ENCODE measurements at regions not wholly inside any gene's neighbourhood (a gene's known extent, or its start where the extent isn't known, plus 50 kb on each side); places are given as distances from the start of the nearest gene placed in this dataset.

DNA sequence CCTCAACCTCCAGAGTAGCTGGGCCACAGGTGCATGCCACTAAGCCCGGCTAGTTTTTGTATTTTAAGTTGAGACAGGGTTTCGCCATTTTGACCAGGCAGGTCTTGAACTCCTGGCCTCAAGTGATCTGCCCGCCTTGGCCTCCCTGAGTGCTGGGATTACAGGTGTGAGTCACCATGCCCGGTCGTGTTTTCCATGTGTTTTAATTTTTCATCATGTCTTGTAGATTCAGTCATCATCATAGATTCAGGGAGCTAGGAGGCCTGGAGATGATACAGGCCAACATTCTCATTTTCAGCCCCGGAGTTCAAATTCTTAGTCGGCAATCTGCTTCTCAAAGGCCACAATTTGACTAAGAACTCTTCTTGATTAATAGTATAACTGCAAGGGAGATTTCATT lies 73.5 kb upstream of the GRAMD1B start:
- H3K36me3 ChIP-seq: no peaks in the 10 kb centered on the region
- DNase-seq: no peak

DNA sequence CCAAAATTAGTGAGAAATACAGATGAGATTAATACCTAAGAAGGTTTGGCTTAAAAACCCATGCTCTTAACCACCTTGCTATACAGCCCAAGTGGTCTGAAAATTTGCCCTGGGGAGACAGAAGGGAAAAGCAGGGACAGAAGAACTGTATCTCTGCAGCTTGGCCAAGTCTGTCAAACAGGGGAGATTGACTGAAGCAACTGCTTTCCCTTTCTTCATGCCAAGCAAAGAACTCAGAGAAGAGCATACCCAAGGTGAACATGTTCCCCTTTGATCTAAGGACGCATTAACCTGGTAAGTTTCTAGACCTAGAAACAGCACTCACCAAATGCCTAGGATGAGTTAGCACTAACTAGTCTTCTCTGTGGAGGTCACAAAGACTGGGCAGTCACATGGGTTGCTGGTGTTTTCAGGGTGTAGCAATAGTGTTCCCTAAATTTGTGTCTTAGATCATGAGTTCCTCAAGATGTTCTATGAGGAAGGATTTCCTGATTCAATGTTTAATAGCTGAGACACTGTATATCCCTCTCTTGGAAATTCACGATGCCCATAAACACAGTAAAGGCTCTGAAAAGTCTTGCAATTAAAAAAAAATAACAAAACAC lies 75.6 kb upstream of the GRAMD1B start:
- 78 to 91% (median 84%) methylated on average over 2 of the region's 2 CpGs for WGBS, 5 donors
- DNase-seq: no peak
- H3K4me1 ChIP-seq: peaks cover 0 to 17% (median 10%) of the 10 kb centered on the region in 4 donors
- H3K9me3 ChIP-seq: no peaks in the 10 kb centered on the region
- peaks cover 0 to 52% (median 30%) of the 10 kb centered on the region in 3 donors for H3K27me3 ChIP-seq
- intact Hi-C loops (cut with DNase I; ENCODE audit: low total_unique reads): no loop called here
- no peak overlapping the region for H3K4me3 ChIP-seq
- TF ChIP-seq, protein P1, sequence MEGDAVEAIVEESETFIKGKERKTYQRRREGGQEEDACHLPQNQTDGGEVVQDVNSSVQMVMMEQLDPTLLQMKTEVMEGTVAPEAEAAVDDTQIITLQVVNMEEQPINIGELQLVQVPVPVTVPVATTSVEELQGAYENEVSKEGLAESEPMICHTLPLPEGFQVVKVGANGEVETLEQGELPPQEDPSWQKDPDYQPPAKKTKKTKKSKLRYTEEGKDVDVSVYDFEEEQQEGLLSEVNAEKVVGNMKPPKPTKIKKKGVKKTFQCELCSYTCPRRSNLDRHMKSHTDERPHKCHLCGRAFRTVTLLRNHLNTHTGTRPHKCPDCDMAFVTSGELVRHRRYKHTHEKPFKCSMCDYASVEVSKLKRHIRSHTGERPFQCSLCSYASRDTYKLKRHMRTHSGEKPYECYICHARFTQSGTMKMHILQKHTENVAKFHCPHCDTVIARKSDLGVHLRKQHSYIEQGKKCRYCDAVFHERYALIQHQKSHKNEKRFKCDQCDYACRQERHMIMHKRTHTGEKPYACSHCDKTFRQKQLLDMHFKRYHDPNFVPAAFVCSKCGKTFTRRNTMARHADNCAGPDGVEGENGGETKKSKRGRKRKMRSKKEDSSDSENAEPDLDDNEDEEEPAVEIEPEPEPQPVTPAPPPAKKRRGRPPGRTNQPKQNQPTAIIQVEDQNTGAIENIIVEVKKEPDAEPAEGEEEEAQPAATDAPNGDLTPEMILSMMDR (IDR thresholded peaks at IDR 0.05): no peak
- TF ChIP-seq POLR2A (IDR thresholded peaks at IDR 0.05): no peak
- TF ChIP-seq EP300 (IDR thresholded peaks at IDR 0.05): no peak
- no peak for TF ChIP-seq POLR2AphosphoS5 (IDR thresholded peaks at IDR 0.05)
- no peak overlapping the region for H3K27ac ChIP-seq
- no peaks in the 10 kb centered on the region for H3K36me3 ChIP-seq

More for the DNA sequence above, 73.5 kb upstream of the GRAMD1B start:
- intact Hi-C loops (cut with DNase I; ENCODE audit: low total_unique reads): no loop called here
- no peak overlapping the region for H3K27ac ChIP-seq
- no peak overlapping the region for H3K4me3 ChIP-seq
- no peaks in the 10 kb centered on the region for H3K9me3 ChIP-seq
- peaks cover 0 to 13% (median 10%) of the 10 kb centered on the region in 4 donors for H3K4me1 ChIP-seq
- 77 to 88% (median 85%) methylated on average over 7 of the region's 7 CpGs for WGBS, 5 donors
- peaks cover 0 to 71% (median 30%) of the 10 kb centered on the region in 3 donors for H3K27me3 ChIP-seq
- TF ChIP-seq POLR2A (IDR thresholded peaks at IDR 0.05): no peak
- TF ChIP-seq, protein P1 (IDR thresholded peaks at IDR 0.05): no peak
- no peak for TF ChIP-seq POLR2AphosphoS5 (IDR thresholded peaks at IDR 0.05)
- TF ChIP-seq EP300 (IDR thresholded peaks at IDR 0.05): no peak

DNA sequence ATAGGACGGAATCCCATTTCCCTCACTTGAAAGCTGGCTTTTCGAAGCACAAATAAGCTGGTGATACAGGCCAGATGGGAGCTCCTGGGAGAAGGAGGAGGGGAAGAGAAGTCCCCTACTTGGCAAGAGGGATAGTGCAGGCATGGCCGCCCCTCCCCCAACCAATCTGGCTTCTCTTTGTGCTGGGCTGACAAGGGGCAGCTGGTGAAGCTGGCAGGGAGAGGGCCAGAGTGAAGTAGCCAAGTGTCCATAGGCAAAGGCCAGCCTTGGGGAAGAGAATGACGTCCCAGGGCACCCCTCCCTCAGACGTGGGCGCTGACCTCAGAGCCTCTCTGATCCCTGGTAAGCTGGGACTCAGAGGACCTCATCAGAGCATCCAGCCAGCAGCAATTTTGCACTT lies 78.7 kb upstream of the GRAMD1B start:
- Histone ChIP-seq H3K4me1 (peaks cover 0 to 4% (median 0%) of the 10 kb centered on the region in 4 donors), H3K27me3 (peaks cover 0 to 21% (median 3%) of the 10 kb centered on the region in 3 donors), H3K4me3 (no peak overlapping the region), H3K36me3 (no peaks in the 10 kb centered on the region), H3K9me3 (no peaks in the 10 kb centered on the region), H3K27ac (no peak overlapping the region)
- DNase-seq: peak in 1 of 2 donors; percentile 85
- TF ChIP-seq EP300 (IDR thresholded peaks at IDR 0.05) (no peak), POLR2AphosphoS5 (IDR thresholded peaks at IDR 0.05) (no peak), POLR2A (IDR thresholded peaks at IDR 0.05) (no peak)
- TF ChIP-seq, protein P1 (IDR thresholded peaks at IDR 0.05): no peak
- intact Hi-C loops (cut with DNase I; ENCODE audit: low total_unique reads): no loop called here
- WGBS, 5 donors: 46 to 58% (median 53%) methylated on average over 6 of the region's 6 CpGs

DNA sequence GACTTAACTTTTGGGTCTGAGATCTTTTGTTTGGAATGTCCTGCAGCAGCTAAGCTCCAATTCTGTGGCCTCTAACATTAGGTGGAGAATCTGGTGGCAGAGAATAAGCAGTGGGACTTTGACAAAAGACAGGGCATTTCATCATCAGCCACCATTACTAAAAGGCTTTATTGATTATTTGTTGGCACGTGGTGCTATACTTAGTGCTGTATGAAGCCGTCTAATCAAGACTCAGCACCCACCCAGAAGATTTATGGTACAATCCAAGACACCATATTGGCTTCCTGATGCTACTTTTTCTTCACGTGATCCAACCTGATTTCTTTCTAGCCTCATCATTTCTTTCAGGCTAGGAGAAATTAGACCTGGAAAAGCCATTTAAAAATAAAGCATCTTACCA lies 80.7 kb upstream of the GRAMD1B start:
- TF ChIP-seq, protein P1 (IDR thresholded peaks at IDR 0.05): no peak
- intact Hi-C loops (cut with DNase I; ENCODE audit: low total_unique reads): no loop called here
- 76 to 92% (median 85%) methylated on average over 3 of the region's 3 CpGs for WGBS, 5 donors
- peaks cover 0 to 6% (median 3%) of the 10 kb centered on the region in 3 donors for H3K27me3 ChIP-seq
- DNase-seq: no peak
- no peaks in the 10 kb centered on the region for H3K36me3 ChIP-seq
- H3K4me1 ChIP-seq: peaks cover 0 to 4% (median 0%) of the 10 kb centered on the region in 4 donors
- no peak overlapping the region for H3K4me3 ChIP-seq
- H3K27ac ChIP-seq: no peak overlapping the region
- no peaks in the 10 kb centered on the region for H3K9me3 ChIP-seq

Data from stomach (tissue), 8 donors.